Mesenchymal stem cell (in vitro differentiated cells and primary cell): ENCODE measurements at regions not wholly inside any gene's neighbourhood (a gene's known extent, or its start where the extent isn't known, plus 50 kb on each side); places are given as distances from the start of the nearest gene placed in this dataset.

Source experiments
- DNase-seq: peaks from one replicate; pipeline ENCODE4 v3.0.0-alpha.2; 2013
- H2AFZ ChIP-seq: one replicate; pipeline ENCODE4 v1.6.1; 2013; ENCODE audit warnings: low read depth, mild to moderate bottlenecking, control low read depth, inconsistent platforms, low read length, moderate library complexity
- H2AK5ac ChIP-seq: 2 replicates; pipeline ENCODE4 v1.6.1; 2013; ENCODE audit warnings: low read length, moderate library complexity, mild to moderate bottlenecking, inconsistent platforms; ENCODE audit not compliant: severe bottlenecking
- H2BK120ac ChIP-seq: one replicate; pipeline ENCODE4 v1.6.1; 2013; ENCODE audit warnings: low read depth, mild to moderate bottlenecking, inconsistent platforms, low read length, moderate library complexity
- H2BK12ac ChIP-seq, 2 experiments: one replicate each; pipeline ENCODE4 v1.6.1; 2013; ENCODE audit warnings: inconsistent platforms in 2 of 2, low read length in 2 of 2, mild to moderate bottlenecking in 2 of 2, moderate library complexity in 2 of 2, control low read depth in 1 of 2
- H2BK15ac ChIP-seq: one replicate; pipeline ENCODE4 v1.6.1; 2013; ENCODE audit warnings: mild to moderate bottlenecking, low read depth, inconsistent platforms; ENCODE audit not compliant: poor library complexity, severe bottlenecking
- H2BK5ac ChIP-seq: 2 replicates; pipeline ENCODE4 v1.6.1; 2013; ENCODE audit warnings: low read depth, mild to moderate bottlenecking, low read length, control low read depth, inconsistent platforms; ENCODE audit not compliant: poor library complexity, severe bottlenecking
- H3K14ac ChIP-seq, 2 experiments: one replicate each; pipeline ENCODE4 v1.6.1; 2013; ENCODE audit warnings: inconsistent platforms in 2 of 2, low read length in 2 of 2, control low read depth in 1 of 2, mild to moderate bottlenecking in 1 of 2, moderate library complexity in 1 of 2
- H3K18ac ChIP-seq, 2 experiments: one replicate each; pipeline ENCODE4 v1.6.1; 2013; ENCODE audit warnings: inconsistent platforms in 2 of 2, low read length in 2 of 2, control low read depth in 1 of 2, low read depth in 1 of 2, mild to moderate bottlenecking in 1 of 2
- H3K23ac ChIP-seq, 2 experiments: one replicate each; pipeline ENCODE4 v1.6.1; 2013; ENCODE audit warnings: inconsistent platforms in 2 of 2, low read length in 2 of 2, mild to moderate bottlenecking in 2 of 2, moderate library complexity in 2 of 2, control low read depth in 1 of 2
- H3K27ac ChIP-seq: 2 replicates; pipeline ENCODE4 v1.5.1; 2013; ENCODE audit warnings: mild to moderate bottlenecking, moderate library complexity, low read length, control low read depth, inconsistent platforms; ENCODE audit not compliant: poor library complexity, severe bottlenecking
- H3K27me3 ChIP-seq, 2 experiments: 2 replicates each; pipeline versions ENCODE4 v1.6.1 to v1.7.0; 2013; ENCODE audit warnings: low read length in 2 of 2, mild to moderate bottlenecking in 2 of 2, moderate library complexity in 2 of 2, control low read depth in 1 of 2, inconsistent platforms in 1 of 2; ENCODE audit not compliant: control insufficient read depth in 1 of 2, insufficient read depth in 1 of 2
- H3K36me3 ChIP-seq, 2 experiments: 2 replicates each; pipeline versions ENCODE4 v1.6.1 to v1.7.0; 2013; ENCODE audit warnings: low read length in 2 of 2, control low read depth in 1 of 2, inconsistent platforms in 1 of 2, low read depth in 1 of 2, mild to moderate bottlenecking in 1 of 2; ENCODE audit not compliant: insufficient read depth in 2 of 2, control insufficient read depth in 1 of 2
- H3K4ac ChIP-seq, 2 experiments: one replicate each; pipeline ENCODE4 v1.6.1; 2013; ENCODE audit warnings: inconsistent platforms in 2 of 2, low read length in 2 of 2, mild to moderate bottlenecking in 2 of 2, moderate library complexity in 2 of 2, control low read depth in 1 of 2, low read depth in 1 of 2
- H3K4me1 ChIP-seq: 2 replicates; pipeline ENCODE4 v1.6.1; 2013; ENCODE audit warnings: low read depth, low read length, control low read depth; ENCODE audit not compliant: control insufficient read depth, insufficient read depth
- H3K4me2 ChIP-seq: 2 replicates; pipeline ENCODE4 v1.6.1; 2013; ENCODE audit warnings: low read length, mild to moderate bottlenecking, inconsistent platforms; ENCODE audit not compliant: poor library complexity, severe bottlenecking
- H3K4me3 ChIP-seq, 2 experiments: 2 replicates each; pipeline versions ENCODE4 v1.5.1 to v1.7.0; 2013; ENCODE audit warnings: low read length in 2 of 2, mild to moderate bottlenecking in 2 of 2, control low read depth in 1 of 2, low read depth in 1 of 2; ENCODE audit not compliant: insufficient read depth in 1 of 2
- H3K79me1 ChIP-seq: replicated peaks from 2 replicates; pipeline ENCODE4 v1.6.1; 2013; ENCODE audit warnings: mild to moderate bottlenecking, control low read depth, low read length, inconsistent platforms; ENCODE audit not compliant: poor library complexity, severe bottlenecking
- H3K9ac ChIP-seq: 2 replicates; pipeline ENCODE4 v1.7.0; 2013; ENCODE audit warnings: mild to moderate bottlenecking, low read length, moderate library complexity
- H3K9me3 ChIP-seq: 2 replicates; pipeline ENCODE4 v1.7.0; 2013; ENCODE audit warnings: mild to moderate bottlenecking, low read length; ENCODE audit not compliant: control insufficient read depth
- H4K8ac ChIP-seq: one replicate; pipeline ENCODE4 v1.6.1; 2013; ENCODE audit warnings: inconsistent platforms, mild to moderate bottlenecking, low read length, moderate library complexity
- H4K91ac ChIP-seq: one replicate; pipeline ENCODE4 v1.6.1; 2013; ENCODE audit warnings: mild to moderate bottlenecking, low read length, inconsistent platforms
- WGBS: methylation state at CpG from one replicate; pipeline ENCODE4 v1.1.7; 2013; ENCODE audit warnings: mixed read lengths; 5-methylcytosine and 5-hydroxymethylcytosine counted together

- H4K91ac ChIP-seq: no peak overlapping the region
- DNase-seq: no peak
- WGBS: 64% methylated on average over 1 of the region's 2 CpGs
- no peak overlapping the region for H2BK120ac ChIP-seq
- H2AK5ac ChIP-seq: no peak overlapping the region
- H2BK12ac ChIP-seq: no peak overlapping the region
- no peak overlapping the region for H2BK15ac ChIP-seq
- H3K18ac ChIP-seq: no peak overlapping the region
- H3K9me3 ChIP-seq: peaks cover 41% of the 10 kb centered on the region
- no peak overlapping the region for H3K23ac ChIP-seq
- no peak overlapping the region for H3K4me3 ChIP-seq
- no peaks in the 10 kb centered on the region for H3K36me3 ChIP-seq
- H3K27me3 ChIP-seq: no peaks in the 10 kb centered on the region
- no peak overlapping the region for H4K8ac ChIP-seq
- no peak overlapping the region for H3K4me2 ChIP-seq
- no peaks in the 10 kb centered on the region for H3K4me1 ChIP-seq
- no peak overlapping the region for H3K14ac ChIP-seq
- H3K4ac ChIP-seq: no peak overlapping the region
- H3K27ac ChIP-seq: no peak overlapping the region
- no peak overlapping the region for H2AFZ ChIP-seq
- no peaks in the 10 kb centered on the region for H3K79me1 ChIP-seq
- no peak overlapping the region for H2BK5ac ChIP-seq
- H3K9ac ChIP-seq: no peak overlapping the region
These were observed 205.7 kb downstream of the ZIC5 start for GRCh38 chr13:99765869-99766268.

- no peak overlapping the region for H3K14ac ChIP-seq
- H3K23ac ChIP-seq: no peak overlapping the region
- no peak overlapping the region for H3K27ac ChIP-seq
- no peak overlapping the region for H3K4me3 ChIP-seq
- no peak overlapping the region for H2BK120ac ChIP-seq
- no peak overlapping the region for H3K4ac ChIP-seq
- H3K36me3 ChIP-seq: no peaks in the 10 kb centered on the region
- no peaks in the 10 kb centered on the region for H3K79me1 ChIP-seq
- H4K8ac ChIP-seq: no peak overlapping the region
- H2BK5ac ChIP-seq: no peak overlapping the region
- H3K9me3 ChIP-seq: peaks cover 43% of the 10 kb centered on the region
- no peaks in the 10 kb centered on the region for H3K4me1 ChIP-seq
- H3K18ac ChIP-seq: no peak overlapping the region
- H2BK12ac ChIP-seq: no peak overlapping the region
- DNase-seq: no peak
- no peak overlapping the region for H4K91ac ChIP-seq
- no peak overlapping the region for H2BK15ac ChIP-seq
- H3K27me3 ChIP-seq: peaks cover 0 to 6% of the 10 kb centered on the region in 2 experiments
- H2AK5ac ChIP-seq: no peak overlapping the region
- no peak overlapping the region for H3K4me2 ChIP-seq
- H3K9ac ChIP-seq: no peak overlapping the region
- no peak overlapping the region for H2AFZ ChIP-seq
These were observed 211.1 kb downstream of the ZIC5 start for GRCh38 chr13:99760456-99760855.

- Histone ChIP-seq H2BK5ac (no peak overlapping the region), H2AK5ac (no peak overlapping the region), H3K27ac (no peak overlapping the region), H3K18ac (no peak overlapping the region), H3K9ac (no peak overlapping the region), H3K4me1 (no peaks in the 10 kb centered on the region), H3K14ac (no peak overlapping the region), H3K27me3 (peaks cover 0 to 6% of the 10 kb centered on the region in 2 experiments), H3K4me2 (no peak overlapping the region), H2AFZ (no peak overlapping the region), H3K4me3 (no peak overlapping the region), H4K91ac (no peak overlapping the region), H3K4ac (no peak overlapping the region), H2BK120ac (no peak overlapping the region), H3K23ac (no peak overlapping the region), H3K36me3 (no peaks in the 10 kb centered on the region), H3K9me3 (peaks cover 31% of the 10 kb centered on the region), H4K8ac (no peak overlapping the region), H2BK15ac (no peak overlapping the region), H2BK12ac (no peak overlapping the region), H3K79me1 (no peaks in the 10 kb centered on the region)
- 95% methylated on average over 2 of the region's 2 CpGs for WGBS
- no peak for DNase-seq
These were observed 212.4 kb downstream of the ZIC5 start for GRCh38 chr13:99759163-99759552.

- H3K4me1 ChIP-seq: no peaks in the 10 kb centered on the region
- H2AFZ ChIP-seq: no peak overlapping the region
- H3K79me1 ChIP-seq: no peaks in the 10 kb centered on the region
- peaks cover 0 to 6% of the 10 kb centered on the region in 2 experiments for H3K27me3 ChIP-seq
- no peak overlapping the region for H3K9ac ChIP-seq
- H3K14ac ChIP-seq: no peak overlapping the region
- H2BK15ac ChIP-seq: no peak overlapping the region
- H2BK120ac ChIP-seq: no peak overlapping the region
- H3K4me2 ChIP-seq: no peak overlapping the region
- H2AK5ac ChIP-seq: no peak overlapping the region
- H3K23ac ChIP-seq: no peak overlapping the region
- no peak overlapping the region for H4K91ac ChIP-seq
- no peak overlapping the region for H3K4ac ChIP-seq
- H2BK5ac ChIP-seq: no peak overlapping the region
- 77% methylated on average over 5 of the region's 6 CpGs for WGBS
- H3K36me3 ChIP-seq: no peaks in the 10 kb centered on the region
- no peak overlapping the region for H4K8ac ChIP-seq
- no peak overlapping the region for H3K4me3 ChIP-seq
- no peak overlapping the region for H2BK12ac ChIP-seq
- H3K9me3 ChIP-seq: peaks cover 26% of the 10 kb centered on the region
- H3K18ac ChIP-seq: no peak overlapping the region
- no peak for DNase-seq
- H3K27ac ChIP-seq: no peak overlapping the region
These were observed 213.0 kb downstream of the ZIC5 start for GRCh38 chr13:99758460-99759162.
